A673 (cell line): ENCODE measurements at regions not wholly inside any gene's neighbourhood (a gene's known extent, or its start where the extent isn't known, plus 50 kb on each side); places are given as distances from the start of the nearest gene placed in this dataset.

ENCODE experiments used
- EZH2 ChIP-seq: fragments of 200-600 bp; sonication (generic); IDR thresholded peaks from 2 replicates; pipeline ENCODE4 v1.6.1; 2017; ENCODE audit warnings: borderline replicate concordance, low read depth, mild to moderate bottlenecking, mixed read lengths, antibody characterized with exemption, low read length; ENCODE audit not compliant: poor library complexity, severe bottlenecking
- TF ChIP-seq, protein P1 (sequence below): fragments of 300-800, 200-600 bp; sonication (generic); conservative IDR thresholded peaks from 2 replicates; pipeline ENCODE4 v1.5.1; 2017; ENCODE audit warnings: low read depth, mild to moderate bottlenecking, antibody characterized with exemption, low read length, moderate library complexity, mixed read lengths

DNA sequence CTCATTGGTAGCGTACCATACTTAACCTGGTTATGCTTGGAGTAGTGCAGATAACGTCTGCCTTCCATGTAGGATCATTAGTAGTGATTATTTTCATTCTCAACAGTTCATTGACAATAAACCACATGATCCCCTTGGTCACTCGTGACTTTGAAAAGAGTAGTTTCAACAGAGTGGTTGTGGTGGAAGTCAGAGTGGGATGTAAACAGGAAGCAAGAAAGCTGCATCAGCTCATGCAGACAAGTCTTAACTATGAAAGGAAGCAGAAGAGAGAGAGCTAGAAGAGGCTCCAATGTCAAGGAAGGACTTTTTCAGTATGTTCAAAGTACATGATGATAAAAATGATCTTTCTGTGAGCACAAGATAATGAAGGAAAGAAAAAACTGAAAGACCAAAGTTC is 287.4 kb downstream of the MBD2 start:
- TF ChIP-seq, protein P1, sequence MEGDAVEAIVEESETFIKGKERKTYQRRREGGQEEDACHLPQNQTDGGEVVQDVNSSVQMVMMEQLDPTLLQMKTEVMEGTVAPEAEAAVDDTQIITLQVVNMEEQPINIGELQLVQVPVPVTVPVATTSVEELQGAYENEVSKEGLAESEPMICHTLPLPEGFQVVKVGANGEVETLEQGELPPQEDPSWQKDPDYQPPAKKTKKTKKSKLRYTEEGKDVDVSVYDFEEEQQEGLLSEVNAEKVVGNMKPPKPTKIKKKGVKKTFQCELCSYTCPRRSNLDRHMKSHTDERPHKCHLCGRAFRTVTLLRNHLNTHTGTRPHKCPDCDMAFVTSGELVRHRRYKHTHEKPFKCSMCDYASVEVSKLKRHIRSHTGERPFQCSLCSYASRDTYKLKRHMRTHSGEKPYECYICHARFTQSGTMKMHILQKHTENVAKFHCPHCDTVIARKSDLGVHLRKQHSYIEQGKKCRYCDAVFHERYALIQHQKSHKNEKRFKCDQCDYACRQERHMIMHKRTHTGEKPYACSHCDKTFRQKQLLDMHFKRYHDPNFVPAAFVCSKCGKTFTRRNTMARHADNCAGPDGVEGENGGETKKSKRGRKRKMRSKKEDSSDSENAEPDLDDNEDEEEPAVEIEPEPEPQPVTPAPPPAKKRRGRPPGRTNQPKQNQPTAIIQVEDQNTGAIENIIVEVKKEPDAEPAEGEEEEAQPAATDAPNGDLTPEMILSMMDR, result no peak
- no peak for TF ChIP-seq EZH2
